H9 (cell line): ENCODE measurements at regions not wholly inside any gene's neighbourhood (a gene's known extent, or its start where the extent isn't known, plus 50 kb on each side); places are given as distances from the start of the nearest gene placed in this dataset.

Experiments used
- DNase-seq: peaks from one replicate; pipeline ENCODE4 v3.0.0-alpha.2; 2017
- H2AFZ ChIP-seq: one replicate; pipeline ENCODE4 v1.6.1; 2013; ENCODE audit warnings: mild to moderate bottlenecking, low read length, control low read depth, moderate library complexity
- H2AK5ac ChIP-seq: 2 replicates; pipeline ENCODE4 v1.6.1; 2013; ENCODE audit warnings: low read length, control low read depth, mixed read lengths; ENCODE audit not compliant: insufficient read length
- H2BK120ac ChIP-seq: one replicate; pipeline ENCODE4 v1.6.1; 2013; ENCODE audit warnings: low read depth, mild to moderate bottlenecking, low read length, control low read depth, inconsistent platforms; ENCODE audit not compliant: poor library complexity, severe bottlenecking
- H2BK12ac ChIP-seq: 2 replicates; pipeline ENCODE4 v1.6.1; 2013; ENCODE audit warnings: low read length, control low read depth, mixed read lengths, low read depth; ENCODE audit not compliant: insufficient read length
- H2BK15ac ChIP-seq: 2 replicates; pipeline ENCODE4 v1.6.1; 2013; ENCODE audit warnings: low read depth, low read length, control low read depth
- H2BK20ac ChIP-seq: one replicate; pipeline ENCODE4 v1.6.1; 2013; ENCODE audit warnings: low read depth, mild to moderate bottlenecking, low read length, control low read depth, inconsistent platforms; ENCODE audit not compliant: poor library complexity, severe bottlenecking
- H2BK5ac ChIP-seq: 2 replicates; pipeline ENCODE4 v1.6.1; 2013; ENCODE audit warnings: low read length, control low read depth, mixed read lengths; ENCODE audit not compliant: insufficient read length
- H3K14ac ChIP-seq: 2 replicates; pipeline ENCODE4 v1.6.1; 2013; ENCODE audit warnings: low read length, control low read depth; ENCODE audit not compliant: insufficient read depth
- H3K18ac ChIP-seq: 2 replicates; pipeline ENCODE4 v1.6.1; 2013; ENCODE audit warnings: low read depth, mild to moderate bottlenecking, mixed read lengths, low read length, control low read depth; ENCODE audit not compliant: insufficient read length
- H3K23ac ChIP-seq: 2 replicates; pipeline ENCODE4 v1.6.1; 2013; ENCODE audit warnings: low read length, control low read depth, mixed read lengths, low read depth; ENCODE audit not compliant: insufficient read length
- H3K23me2 ChIP-seq: 2 replicates; pipeline ENCODE4 v1.6.1; 2013; ENCODE audit warnings: low read depth, mild to moderate bottlenecking, mixed read lengths, low read length, control low read depth; ENCODE audit not compliant: insufficient read length, poor library complexity, severe bottlenecking
- H3K27ac ChIP-seq: 2 replicates; pipeline ENCODE4 v1.5.1; 2013; ENCODE audit warnings: low read length, control low read depth, mixed read lengths, low read depth; ENCODE audit not compliant: insufficient read length
- H3K27me3 ChIP-seq: 2 replicates; pipeline ENCODE4 v1.6.1; 2013; ENCODE audit warnings: low read length, control low read depth, inconsistent platforms; ENCODE audit not compliant: insufficient read depth
- H3K4ac ChIP-seq: 2 replicates; pipeline ENCODE4 v1.6.1; 2013; ENCODE audit warnings: low read depth, mild to moderate bottlenecking, control low read depth, inconsistent platforms, low read length, moderate library complexity
- H3K4me1 ChIP-seq: 2 replicates; pipeline ENCODE4 v1.6.1; 2013; ENCODE audit warnings: low read length, control low read depth, inconsistent platforms; ENCODE audit not compliant: insufficient read depth
- H3K4me2 ChIP-seq: 2 replicates; pipeline ENCODE4 v1.6.1; 2013; ENCODE audit warnings: low read length, control low read depth, mixed read lengths; ENCODE audit not compliant: insufficient read length, insufficient read depth
- H3K56ac ChIP-seq: 2 replicates; pipeline ENCODE4 v1.6.1; 2013; ENCODE audit warnings: low read depth, mild to moderate bottlenecking, mixed read lengths, low read length, control low read depth; ENCODE audit not compliant: insufficient read length
- H3K79me1 ChIP-seq: 2 replicates; pipeline ENCODE4 v1.6.1; 2013; ENCODE audit warnings: low read depth, mild to moderate bottlenecking, moderate library complexity, low read length, control low read depth, inconsistent platforms; ENCODE audit not compliant: insufficient read depth, poor library complexity, severe bottlenecking
- H3K79me2 ChIP-seq: 2 replicates; pipeline ENCODE4 v1.6.1; 2013; ENCODE audit warnings: low read length, control low read depth, inconsistent platforms; ENCODE audit not compliant: insufficient read depth
- H3K9ac ChIP-seq: 2 replicates; pipeline ENCODE4 v1.6.1; 2013; ENCODE audit warnings: low read length, control low read depth, mixed read lengths; ENCODE audit not compliant: insufficient read length; ENCODE audit errors: extremely low read depth
- H3K9me3 ChIP-seq: one replicate; pipeline ENCODE4 v1.6.1; 2013; ENCODE audit warnings: low read depth, low read length, inconsistent platforms; ENCODE audit not compliant: control insufficient read depth
- H3T11ph ChIP-seq: one replicate; pipeline ENCODE4 v1.6.1; 2013; ENCODE audit warnings: mild to moderate bottlenecking, low read length, control low read depth, inconsistent platforms
- H4K20me1 ChIP-seq: one replicate; pipeline ENCODE4 v1.6.1; 2013; ENCODE audit not compliant: control insufficient read depth, insufficient read length, insufficient read depth
- H4K5ac ChIP-seq: 2 replicates; pipeline ENCODE4 v1.6.1; 2013; ENCODE audit warnings: low read depth, mild to moderate bottlenecking, mixed read lengths, low read length, control low read depth; ENCODE audit not compliant: insufficient read length
- H4K8ac ChIP-seq: replicated peaks from 2 replicates; pipeline ENCODE4 v1.6.1; 2013; ENCODE audit warnings: low read length, control low read depth, mixed read lengths, low read depth; ENCODE audit not compliant: insufficient read length
- H4K91ac ChIP-seq: 2 replicates; pipeline ENCODE4 v1.6.1; 2013; ENCODE audit warnings: low read depth, mild to moderate bottlenecking, moderate library complexity, mixed read lengths, low read length, control low read depth; ENCODE audit not compliant: insufficient read length
- H3K27ac Mint-ChIP-seq, 3 experiments: 2 replicates in 2 of 3; 3 replicates in 1 of 3; pipeline ENCODE4 v1.8.0; 2020 to 2021; ENCODE audit warnings: mixed read lengths in 3 of 3, mild to moderate bottlenecking in 1 of 3, moderate library complexity in 1 of 3
- H3K27me3 Mint-ChIP-seq: 2 replicates; pipeline ENCODE4 v1.8.0; 2021; ENCODE audit warnings: low read depth, mild to moderate bottlenecking, moderate library complexity, mixed read lengths
- H3K36me3 Mint-ChIP-seq, 3 experiments: 2 replicates in 2 of 3; 3 replicates in 1 of 3; pipeline ENCODE4 v1.8.0; 2020 to 2021; ENCODE audit warnings: low read depth in 3 of 3, mixed read lengths in 3 of 3; ENCODE audit not compliant: insufficient read depth in 1 of 3
- H3K4me1 Mint-ChIP-seq, 2 experiments: 2 replicates each; pipeline ENCODE4 v1.8.0; 2020; ENCODE audit warnings: mixed read lengths in 2 of 2
- H3K4me3 Mint-ChIP-seq, 2 experiments: 2 replicates in 1 of 2; 3 replicates in 1 of 2; pipeline ENCODE4 v1.8.0; 2020 to 2021; ENCODE audit warnings: mild to moderate bottlenecking in 2 of 2, mixed read lengths in 2 of 2, moderate library complexity in 1 of 2
- H3K9me3 Mint-ChIP-seq, 2 experiments: 2 replicates in 1 of 2; 3 replicates in 1 of 2; pipeline ENCODE4 v1.8.0; 2020; ENCODE audit warnings: mild to moderate bottlenecking in 2 of 2, mixed read lengths in 2 of 2, moderate library complexity in 1 of 2
- CTCF ChIP-seq: fragments of 200-600 bp; sonication (generic); conservative IDR thresholded peaks from 3 replicates; pipeline ENCODE4 v1.8.0; 2021; ENCODE audit warnings: antibody characterized with exemption, mild to moderate bottlenecking
- whole genome bisulfite sequencing: extraction: QIAGEN DNeasy Blood & Tissue Kit; methylation state at CpG from one replicate; pipeline ENCODE4 v1.1.7; 2013; ENCODE audit warnings: missing lambda C conversion rate, low lambda C conversion rate, mixed read lengths; ENCODE audit not compliant: insufficient read length; ENCODE audit errors: extremely low coverage; 5-methylcytosine and 5-hydroxymethylcytosine counted together

- Histone ChIP-seq H4K5ac (no peak overlapping the region), H3K27me3 (no peaks in the 10 kb centered on the region), H3K4ac (no peak overlapping the region), H3K18ac (no peak overlapping the region), H4K91ac (no peak overlapping the region), H3K4me2 (no peak overlapping the region), H3K27ac (no peak overlapping the region), H2BK15ac (no peak overlapping the region), H2BK120ac (no peak overlapping the region), H3K23ac (no peak overlapping the region), H2BK12ac (no peak overlapping the region), H3K9ac (no peak overlapping the region), H2AFZ (no peak overlapping the region), H3K56ac (no peak overlapping the region), H4K20me1 (no peaks in the 10 kb centered on the region), H3K23me2 (no peaks in the 10 kb centered on the region), H3K9me3 (no peaks in the 10 kb centered on the region), H3K4me1 (no peaks in the 10 kb centered on the region), H2BK20ac (no peak overlapping the region), H2AK5ac (no peak overlapping the region), H3T11ph (no peak overlapping the region), H2BK5ac (no peak overlapping the region), H4K8ac (no peak overlapping the region), H3K79me2 (no peaks in the 10 kb centered on the region), H3K14ac (no peak overlapping the region; the same call in 1 of the 2 replicates), H3K79me1 (no peaks in the 10 kb centered on the region)
- H3K4me1 Mint-ChIP-seq: 0 out of 4 replicates have a peak, but pooled peaks cover 0 to 2% of the 10 kb centered on the region in 2 experiments
- DNase-seq: no peak
- no CpG with 5 or more reads among the region's 15 CpGs for WGBS
- H3K36me3 Mint-ChIP-seq: no peaks in the 10 kb centered on the region
- no peaks in the 10 kb centered on the region; a peak in 1 of 5 replicates for H3K9me3 Mint-ChIP-seq
- H3K27ac Mint-ChIP-seq: no peak overlapping the region
- TF ChIP-seq CTCF: no peak
- H3K27me3 Mint-ChIP-seq: no peaks in the 10 kb centered on the region; the same call in 1 of the 2 replicates
- H3K4me3 Mint-ChIP-seq: no peak overlapping the region
Observed at GRCh38 chr18:75904416-75904815, 476.9 kb upstream of the SMIM21 start.
